Activated CD4-positive, alpha-beta T cell treated with anti-CD3 and anti-CD28 coated beads, Interleukin-2, Interleukin-6, amounts not matched to agents 100 ng/mL and 50 ng/mL, durations not matched to agents 16 hours and 8 hours (primary cell): ENCODE measurements at regions not wholly inside any gene's neighbourhood (a gene's known extent, or its start where the extent isn't known, plus 50 kb on each side); places are given as distances from the start of the nearest gene placed in this dataset.

Experiments used
- DNase-seq: peaks from one replicate; pipeline ENCODE4 v3.0.0-alpha.2; 2020

DNA sequence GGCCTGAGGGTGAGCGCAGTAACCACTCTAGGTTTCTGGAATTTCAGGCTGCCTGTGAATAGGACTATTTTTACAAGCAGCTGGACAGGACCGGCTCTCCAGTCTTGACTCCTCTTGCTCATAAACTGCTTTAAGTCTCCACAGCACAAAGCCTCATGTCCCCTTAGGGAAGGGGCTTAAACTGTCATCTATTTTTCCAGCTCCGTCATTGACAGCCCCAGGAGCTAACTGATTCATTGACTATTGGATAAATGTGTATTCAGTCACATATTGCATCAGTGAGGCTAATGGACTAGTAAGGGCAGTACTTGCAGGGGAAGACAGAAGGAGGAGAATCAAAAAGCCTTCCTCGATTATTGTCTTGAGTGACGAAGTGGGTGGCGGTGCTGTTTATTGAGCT is 719.4 kb upstream of the ADAMTS16 start:
- DNase-seq: no peak

- no peak for DNase-seq
Observed at GRCh38 chr5:4422247-4422646, 717.9 kb upstream of the ADAMTS16 start.

DNA sequence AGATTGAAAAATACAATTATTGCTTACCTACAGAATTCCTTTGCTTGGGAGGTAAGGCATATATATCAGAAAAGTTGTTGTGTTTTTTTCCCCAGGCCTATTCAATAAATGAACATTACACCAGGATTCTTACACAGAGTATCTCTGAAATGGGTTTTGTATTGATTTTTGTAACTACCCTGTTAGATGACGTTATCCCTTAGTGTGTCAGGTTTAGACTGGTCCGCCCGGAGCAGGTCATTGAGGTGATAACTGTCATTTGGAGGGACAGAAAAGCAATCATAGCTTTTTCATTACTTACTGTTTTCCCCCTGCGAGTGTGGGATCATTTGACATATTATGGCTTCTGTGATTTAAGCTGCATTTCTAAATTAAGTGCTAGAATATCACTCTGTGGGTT is 715.2 kb upstream of the ADAMTS16 start:
- DNase-seq: no peak

DNA sequence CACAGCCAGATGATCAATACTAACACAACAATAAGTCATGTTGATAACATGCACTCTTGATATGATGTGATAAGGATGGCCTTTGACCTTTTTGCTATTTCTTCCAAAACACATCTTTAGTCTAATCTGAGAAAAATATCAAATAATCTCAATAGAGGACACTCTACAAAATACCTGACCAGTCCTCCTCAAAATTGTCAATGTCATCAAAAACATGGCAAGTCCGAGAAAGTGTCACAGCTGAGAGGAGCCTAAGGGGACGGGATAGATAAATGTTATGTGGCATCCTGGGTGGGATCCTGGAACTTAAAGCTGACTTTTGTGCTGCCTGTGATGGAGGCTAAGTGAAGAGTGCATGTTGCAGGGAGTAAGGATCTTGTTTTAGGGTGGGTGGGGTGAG is 699.6 kb upstream of the ADAMTS16 start:
- DNase-seq: no peak

GRCh38 chr5:4442221-4442620 is 697.9 kb upstream of the ADAMTS16 start:
- no peak for DNase-seq

GRCh38 chr5:4447657-4448056 is 692.5 kb upstream of the ADAMTS16 start:
- no peak for DNase-seq

DNA sequence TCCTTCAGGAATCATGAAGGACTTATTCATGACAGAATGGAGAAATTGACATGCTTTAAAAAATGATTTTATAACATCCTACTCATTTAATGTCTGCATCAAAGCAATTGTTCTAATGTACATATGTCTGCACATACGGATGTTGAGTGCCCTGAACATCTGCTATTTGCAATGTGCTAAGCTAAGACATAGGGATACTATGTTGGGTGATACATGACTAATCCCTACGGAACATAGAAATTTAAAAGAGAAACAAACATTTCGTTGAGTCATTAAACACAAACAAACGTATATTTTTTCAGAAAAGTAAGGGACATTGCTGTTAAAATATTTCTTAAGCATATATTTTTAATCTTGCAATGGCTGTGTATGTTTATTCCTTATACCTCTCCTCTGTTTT is 686.5 kb upstream of the ADAMTS16 start:
- DNase-seq: no peak

DNA sequence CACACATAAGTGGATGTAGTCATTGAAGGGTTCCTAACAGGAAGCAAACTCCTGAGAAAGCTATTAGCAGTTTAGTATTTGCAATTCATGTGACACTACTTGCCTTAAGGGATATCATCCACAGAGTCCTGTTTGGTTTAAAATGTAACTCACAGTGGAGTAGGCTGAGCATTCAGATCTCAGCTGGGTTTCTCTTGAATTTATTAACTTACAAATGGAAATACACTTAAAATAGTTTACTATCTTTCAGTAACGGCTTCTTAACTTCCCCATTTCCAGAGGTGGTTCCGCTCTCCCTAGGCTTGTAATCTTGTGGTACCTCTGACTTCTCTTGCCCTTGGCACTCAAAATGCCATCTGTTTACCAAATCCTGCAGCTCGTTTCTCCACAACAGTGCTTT is 660.7 kb upstream of the ADAMTS16 start:
- DNase-seq: no peak

DNA sequence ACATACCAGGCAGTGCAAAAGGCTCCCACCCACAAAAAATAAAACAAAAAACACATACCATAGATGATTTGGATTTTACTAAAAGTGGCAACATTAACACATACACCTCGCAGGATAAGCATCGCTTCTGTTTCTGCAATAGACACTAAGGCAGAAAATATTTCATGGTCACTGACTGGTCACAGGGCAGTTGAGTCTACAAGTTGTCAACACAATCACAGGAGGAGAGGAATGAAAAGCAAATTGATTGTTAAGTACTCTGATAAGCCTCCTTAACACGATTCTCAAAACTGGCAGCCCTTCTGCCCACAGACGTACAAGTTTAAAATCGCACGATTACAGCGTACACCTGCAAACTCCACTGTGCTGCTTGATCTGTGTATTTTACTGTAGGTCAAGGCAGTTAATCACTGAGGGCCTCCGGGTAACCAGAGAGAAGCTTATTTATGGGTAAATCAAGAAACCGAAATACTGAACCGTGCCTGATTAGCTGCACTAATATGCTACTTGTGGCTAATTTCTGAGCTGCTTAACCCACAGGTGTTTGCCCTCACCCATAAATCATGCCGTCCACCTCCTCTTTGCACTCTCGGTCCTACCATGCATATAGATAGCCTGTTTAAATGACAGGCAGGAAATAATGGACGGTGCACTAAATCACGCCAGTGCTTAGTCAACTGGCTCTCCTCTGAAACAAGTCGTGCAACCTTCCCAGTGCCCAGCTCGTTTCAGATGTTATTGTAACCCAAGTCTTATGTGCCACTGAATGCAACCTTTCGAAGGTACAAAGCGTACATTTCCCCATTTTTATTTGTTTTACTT is 659.4 kb upstream of the ADAMTS16 start:
- no peak for DNase-seq

DNA sequence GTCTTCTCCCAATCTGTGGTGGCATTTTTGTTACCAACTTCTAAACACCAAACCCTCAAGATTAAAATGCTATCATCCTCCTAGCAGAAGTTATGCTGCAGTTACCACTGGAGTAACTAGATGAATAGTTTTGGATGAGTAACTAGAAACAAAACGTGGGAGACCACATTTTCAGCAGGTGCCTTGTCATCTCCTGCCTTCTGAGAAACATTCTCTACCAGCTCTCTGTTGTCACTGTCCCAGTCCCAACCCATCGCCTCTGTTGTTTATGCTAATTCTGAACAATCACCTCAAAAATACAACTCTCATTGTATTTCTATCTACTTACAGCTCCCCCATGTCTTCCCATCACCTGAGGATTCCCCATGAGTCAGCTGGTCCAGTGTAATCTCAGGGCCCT is 652.5 kb upstream of the ADAMTS16 start:
- DNase-seq: no peak

DNA sequence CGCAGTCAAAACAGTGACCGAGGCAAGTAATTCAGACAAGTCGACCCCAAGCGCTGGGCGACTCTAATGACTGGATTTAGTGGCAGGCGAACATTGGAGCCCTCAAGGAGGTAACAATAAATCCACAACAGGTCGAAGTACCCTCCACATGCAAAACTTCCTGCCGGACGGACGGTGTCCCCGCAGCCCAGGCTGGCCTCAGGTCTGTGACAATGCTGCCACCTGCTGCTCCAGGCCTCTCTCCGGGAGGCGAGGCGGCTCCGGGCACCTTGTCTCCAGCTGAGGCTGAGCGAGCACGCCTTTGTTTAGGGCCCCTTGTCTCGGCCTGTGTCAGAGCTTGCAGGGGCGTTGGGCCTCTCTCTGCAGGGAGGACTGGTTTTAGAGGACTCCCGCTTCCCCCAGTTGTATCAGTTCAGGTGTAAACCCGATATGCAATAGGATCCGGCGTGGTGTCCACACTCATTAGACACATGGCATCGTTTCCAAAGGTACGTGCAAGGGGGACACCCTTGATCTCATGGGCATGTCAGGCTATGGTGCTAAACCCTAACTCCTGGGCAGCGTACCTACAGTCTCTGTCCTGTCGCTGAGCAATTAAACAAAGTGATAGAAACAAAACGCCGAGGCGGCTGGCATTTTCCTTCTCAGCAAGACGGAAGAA is 628.0 kb upstream of the ADAMTS16 start:
- no peak for DNase-seq

DNA sequence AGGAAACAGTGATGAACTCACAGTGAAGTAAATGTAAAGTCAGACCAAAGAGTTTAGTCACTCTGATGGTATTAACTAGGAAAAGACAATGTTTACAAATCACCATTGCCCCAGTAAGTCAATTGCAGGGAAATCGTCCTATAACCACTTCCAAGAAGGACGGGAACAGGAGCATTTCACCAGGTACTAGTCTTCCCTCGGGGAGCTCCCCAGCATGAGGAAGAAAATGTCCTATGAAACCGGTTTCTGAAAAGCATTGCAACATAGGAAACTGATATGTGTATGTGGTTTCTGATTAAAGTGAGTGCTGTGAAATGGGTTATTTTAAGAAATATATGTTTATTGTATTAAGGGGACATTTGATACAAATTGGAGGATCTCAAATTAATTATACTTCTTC is 626.7 kb upstream of the ADAMTS16 start:
- DNase-seq: no peak

DNA sequence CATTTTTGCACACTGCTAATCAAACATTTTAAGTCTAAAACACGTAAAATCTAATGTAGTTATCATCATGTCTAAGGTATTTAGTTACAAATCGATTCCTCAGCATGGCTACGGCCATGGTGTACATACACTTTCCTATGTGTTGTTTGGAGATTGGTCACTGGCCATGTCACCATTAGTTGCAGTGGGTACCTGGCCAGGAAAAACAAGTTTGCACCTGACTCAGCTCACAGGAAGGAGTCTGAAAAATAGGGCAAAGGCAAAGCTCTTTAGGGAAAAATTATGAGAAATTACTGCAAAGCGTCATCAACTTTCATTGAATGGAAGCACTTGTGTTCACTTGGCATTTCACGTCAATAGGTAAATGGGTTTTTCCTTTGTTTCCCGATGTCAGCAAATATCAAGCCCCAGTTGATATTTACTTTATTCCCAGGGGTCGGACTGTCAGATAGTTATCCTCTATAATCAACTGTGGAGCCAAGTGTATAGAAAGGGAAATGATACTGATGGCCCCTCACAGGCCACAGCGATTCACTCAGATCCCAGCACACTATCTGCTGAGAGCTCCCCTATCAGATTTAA is 626.0 kb upstream of the ADAMTS16 start:
- no peak for DNase-seq

GRCh38 chr5:4518903-4519672 is 621.0 kb upstream of the ADAMTS16 start:
- DNase-seq: no peak

GRCh38 chr5:4520559-4520958 is 619.6 kb upstream of the ADAMTS16 start:
- no peak for DNase-seq

GRCh38 chr5:4523038-4523437 is 617.1 kb upstream of the ADAMTS16 start:
- no peak for DNase-seq

DNA sequence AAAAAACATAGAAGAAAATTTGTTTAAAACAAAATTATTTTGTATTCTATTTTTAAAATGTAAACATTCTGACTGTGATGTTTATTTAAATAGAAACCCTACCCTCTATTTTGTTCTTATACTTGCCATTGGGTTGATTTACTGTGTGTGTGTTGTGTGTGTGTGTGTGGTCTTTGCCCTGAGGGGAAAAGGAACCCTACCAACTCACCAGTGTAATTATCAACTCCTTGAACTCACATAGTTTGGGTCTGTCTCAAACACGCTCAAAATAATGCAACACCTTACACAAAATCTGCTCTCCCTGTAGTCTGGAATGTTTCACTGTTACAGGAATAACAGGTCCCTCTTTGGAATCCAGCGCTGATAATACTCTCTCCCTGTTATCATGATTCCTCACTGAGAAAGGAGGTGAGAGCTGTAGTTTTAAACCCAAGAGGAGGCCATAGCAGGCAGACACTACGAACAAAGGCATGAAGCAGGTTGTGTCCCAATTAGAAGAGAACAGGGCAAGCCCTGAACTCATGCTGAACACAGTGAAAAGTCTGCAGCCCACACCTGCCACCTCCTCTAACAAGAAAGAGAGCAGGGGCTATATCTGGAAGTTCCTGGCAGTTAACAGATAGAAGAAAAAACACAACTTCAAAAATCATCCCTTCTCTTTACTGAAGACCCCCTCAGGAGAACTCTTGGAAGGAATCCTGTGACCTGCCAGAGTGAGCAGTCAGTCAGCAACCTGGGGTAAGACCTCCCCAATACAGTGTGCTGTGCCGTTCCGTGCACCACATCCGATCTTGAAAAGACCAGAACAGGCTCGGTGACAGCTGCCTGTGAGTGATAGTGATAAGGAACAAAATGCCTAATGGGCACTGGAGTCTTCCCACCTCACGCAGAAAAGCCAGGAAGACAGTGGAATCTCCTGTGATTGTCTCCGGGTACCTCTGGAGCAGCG is 608.1 kb upstream of the ADAMTS16 start:
- DNase-seq: no peak

- no peak for DNase-seq
Observed at GRCh38 chr5:4532705-4533080, 607.4 kb upstream of the ADAMTS16 start.

- no peak for DNase-seq
Observed at GRCh38 chr5:4533457-4534105, 606.5 kb upstream of the ADAMTS16 start.

DNA sequence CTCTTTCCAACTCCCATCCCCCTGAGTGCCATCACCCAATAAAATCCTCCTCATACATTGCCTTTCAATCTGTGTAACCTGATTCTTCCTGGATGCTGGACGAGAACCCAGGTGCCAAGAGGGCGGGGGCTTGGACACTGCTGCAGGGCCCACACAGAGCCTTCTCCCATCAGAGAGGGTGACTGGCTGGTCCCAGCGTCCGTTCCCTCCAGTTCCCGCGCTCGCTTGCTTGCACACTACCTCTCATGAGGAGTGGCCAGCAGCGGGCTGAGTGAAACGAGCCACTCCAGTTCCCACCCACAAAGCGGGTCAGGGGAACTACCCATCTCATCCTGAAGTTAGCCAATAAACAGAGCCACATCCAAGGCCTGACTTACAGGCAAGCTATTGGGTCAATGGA is 602.6 kb upstream of the ADAMTS16 start:
- no peak for DNase-seq

DNA sequence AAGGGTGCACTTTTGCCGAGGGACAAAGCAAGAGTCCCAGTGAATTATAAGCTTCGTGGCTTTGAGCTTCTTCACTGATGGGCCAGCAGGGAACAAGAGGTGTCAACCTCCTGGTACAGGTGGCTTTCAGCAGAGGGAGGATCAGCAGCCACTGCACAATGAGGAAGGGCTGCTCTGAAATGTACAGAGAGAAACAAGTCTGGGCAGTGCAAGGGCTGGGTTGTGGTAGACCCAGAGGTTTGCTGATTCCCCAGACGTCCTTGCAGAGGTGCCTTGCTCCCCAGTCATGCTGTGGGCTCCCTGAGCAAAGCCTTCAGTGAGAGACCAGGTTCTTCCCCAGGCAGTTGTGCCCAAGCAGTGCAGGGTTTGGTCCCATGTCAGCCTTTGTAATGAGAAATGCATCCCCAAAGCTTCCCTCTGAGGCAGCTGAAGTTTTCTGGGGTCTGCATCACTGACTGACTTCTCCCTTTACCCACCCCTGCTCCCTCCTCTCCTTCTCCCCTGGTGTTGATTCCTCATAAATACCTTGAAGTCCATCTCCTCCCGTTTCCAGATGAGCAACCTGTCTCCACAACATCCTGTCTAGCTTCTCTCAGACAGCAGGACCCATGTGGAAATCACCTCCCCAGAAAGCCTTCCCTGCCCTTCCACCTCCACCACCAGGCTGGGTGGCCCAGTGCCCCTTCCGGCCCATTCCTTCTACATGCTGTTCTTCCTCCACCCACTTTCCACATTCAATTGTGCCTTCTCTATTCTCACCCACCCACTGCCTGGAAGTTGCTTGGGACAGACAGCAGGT is 599.6 kb upstream of the ADAMTS16 start:
- DNase-seq: no peak
